NOMO-1 treated with DMSO at 0.1 percent for 48 hours (cell line): ENCODE measurements at regions not wholly inside any gene's neighbourhood (a gene's known extent, or its start where the extent isn't known, plus 50 kb on each side); places are given as distances from the start of the nearest gene placed in this dataset.
"Not testable (repeated sequence)": the region's sequence is repeated elsewhere in the genome, so short reads cannot be mapped to it uniquely, and the experiment has no call there.

Experiments used
- DNase-seq: peaks from one replicate; lab custom pipeline; 2025; ENCODE audit not compliant: unreplicated experiment; lab: John Stamatoyannopoulos, UW

DNA sequence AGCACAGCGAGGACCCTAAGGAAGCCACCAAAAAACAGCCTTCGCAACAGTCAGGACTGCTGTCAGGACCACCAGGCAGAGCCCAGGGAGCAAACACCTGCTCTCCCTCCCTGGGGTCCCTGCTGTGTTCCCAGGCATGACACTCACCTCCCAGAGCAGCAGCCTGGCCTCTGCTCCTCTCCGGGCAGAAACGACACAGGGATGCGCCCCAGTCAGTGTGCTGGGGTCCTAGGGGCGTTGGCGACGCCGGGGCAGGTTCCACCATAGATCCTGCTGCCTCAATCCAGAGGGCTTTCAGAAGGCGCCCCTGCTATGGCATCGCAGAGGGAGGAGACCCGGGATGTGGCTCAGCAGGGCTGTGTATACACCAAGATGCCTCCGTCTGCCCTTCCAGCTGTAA, 169.7 kb upstream of the FOXD4L5 start:
- not testable (repeated sequence) for DNase-seq

- not testable (repeated sequence) for DNase-seq
These were observed 169.0 kb upstream of the FOXD4L5 start for GRCh38 chr9:65454034-65454433.

GRCh38 chr9:65449886-65450610, 165.0 kb upstream of the FOXD4L5 start:
- DNase-seq: not testable (repeated sequence)

GRCh38 chr9:65449423-65449822, 164.4 kb upstream of the FOXD4L5 start:
- no peak for DNase-seq

- not testable (repeated sequence) for DNase-seq
These were observed 162.1 kb upstream of the FOXD4L5 start for GRCh38 chr9:65447146-65447545.

- DNase-seq: not testable (repeated sequence)
These were observed 161.0 kb upstream of the FOXD4L5 start for GRCh38 chr9:65445991-65446390.

- no peak for DNase-seq
These were observed 159.9 kb upstream of the FOXD4L5 start for GRCh38 chr9:65444943-65445342.

- DNase-seq: not testable (repeated sequence)
These were observed 157.1 kb upstream of the FOXD4L5 start for GRCh38 chr9:65442116-65442515.

DNA sequence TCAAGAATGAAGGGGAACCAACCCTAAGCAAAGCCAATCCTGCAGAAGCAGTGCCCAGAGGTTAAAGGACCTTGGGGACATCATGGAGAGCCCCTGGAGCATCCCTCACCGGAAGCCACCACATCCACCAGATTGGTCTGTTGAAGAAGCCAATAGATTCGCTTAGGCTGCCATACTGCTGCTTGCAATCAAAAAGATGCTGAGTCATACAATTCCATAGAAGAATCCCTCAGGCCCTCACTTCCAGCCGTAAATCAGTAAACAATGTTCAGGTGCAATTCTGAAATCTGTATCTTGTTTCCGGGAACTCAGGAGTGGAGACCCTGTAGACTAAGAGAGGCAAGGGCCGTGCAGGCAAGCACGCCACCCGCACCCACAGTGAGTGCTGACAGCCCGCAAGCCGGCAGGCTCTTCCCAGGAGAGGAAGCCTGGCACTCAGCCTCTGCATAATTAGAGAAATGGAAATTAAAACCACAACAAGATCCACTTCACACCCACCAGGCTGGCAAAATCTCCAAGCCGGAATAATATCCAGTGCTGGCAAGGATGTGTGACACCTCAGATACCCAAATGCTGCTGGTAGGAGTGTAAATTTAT, 156.4 kb upstream of the FOXD4L5 start:
- DNase-seq: not testable (repeated sequence)

GRCh38 chr9:65437724-65438123, 152.7 kb upstream of the FOXD4L5 start:
- no peak for DNase-seq

DNA sequence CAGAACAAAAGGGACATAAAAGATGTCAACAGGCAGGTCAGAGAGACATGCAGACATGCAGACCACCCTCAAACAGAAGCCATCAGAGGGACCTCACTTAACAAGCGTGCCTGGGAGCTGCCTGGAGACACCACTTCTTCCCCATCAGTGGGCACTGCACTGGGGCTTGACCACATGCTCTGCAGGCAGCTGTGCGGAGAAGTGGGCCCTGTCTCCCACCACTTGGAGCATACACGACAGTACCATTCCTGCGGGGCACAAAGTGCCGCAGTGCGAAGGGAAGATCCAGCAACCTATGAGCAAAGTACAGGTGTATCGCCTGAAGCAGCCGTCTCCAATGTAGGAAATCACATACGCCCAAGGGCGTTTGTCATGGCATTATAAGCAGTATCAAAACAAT, 150.5 kb upstream of the FOXD4L5 start:
- no peak for DNase-seq

DNA sequence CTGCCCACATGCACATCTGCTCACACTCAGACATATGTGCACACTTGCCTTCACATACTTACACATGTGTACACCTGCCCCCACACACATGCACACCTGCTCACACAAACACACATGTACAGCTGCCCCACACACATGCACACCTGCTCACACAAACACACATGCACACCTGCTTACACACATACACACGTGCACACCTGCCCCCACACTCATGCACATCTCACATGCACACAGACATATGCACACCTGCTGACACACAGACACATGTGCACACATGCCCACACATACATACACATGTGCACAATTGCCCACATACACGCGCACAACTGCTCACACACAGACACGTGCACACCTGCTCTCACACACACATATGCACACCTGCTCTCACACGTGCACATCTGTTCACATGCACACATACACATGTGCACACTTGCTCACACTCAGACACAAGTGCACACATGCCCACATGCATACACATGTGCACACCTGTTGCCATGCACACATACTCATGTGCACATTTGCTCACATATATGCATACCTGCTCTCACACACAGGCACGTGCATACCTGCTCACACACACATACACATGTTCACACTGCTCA, 147.8 kb upstream of the FOXD4L5 start:
- no peak for DNase-seq

- no peak for DNase-seq
These were observed 147.0 kb upstream of the FOXD4L5 start for GRCh38 chr9:65432051-65432450.

DNA sequence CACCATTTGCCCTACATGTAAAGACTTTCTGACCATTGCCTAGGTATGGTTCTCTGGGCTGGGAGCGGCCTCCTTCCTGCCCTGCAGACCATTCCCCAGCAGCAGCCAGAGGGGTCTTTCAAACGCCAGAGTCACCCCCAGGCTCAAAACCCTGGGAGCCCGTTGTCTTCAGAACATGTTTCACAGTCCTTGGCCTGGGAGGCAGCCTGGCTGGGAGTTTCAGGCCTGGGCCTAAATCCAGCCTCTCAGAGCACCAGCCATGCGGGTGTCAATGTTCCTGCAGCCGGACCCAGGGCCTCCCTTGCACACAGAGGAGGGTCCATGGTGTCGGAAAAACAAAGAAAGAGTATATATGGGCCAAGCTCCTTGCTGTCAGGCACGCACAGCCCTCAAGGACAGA, 145.2 kb upstream of the FOXD4L5 start:
- no peak for DNase-seq

DNA sequence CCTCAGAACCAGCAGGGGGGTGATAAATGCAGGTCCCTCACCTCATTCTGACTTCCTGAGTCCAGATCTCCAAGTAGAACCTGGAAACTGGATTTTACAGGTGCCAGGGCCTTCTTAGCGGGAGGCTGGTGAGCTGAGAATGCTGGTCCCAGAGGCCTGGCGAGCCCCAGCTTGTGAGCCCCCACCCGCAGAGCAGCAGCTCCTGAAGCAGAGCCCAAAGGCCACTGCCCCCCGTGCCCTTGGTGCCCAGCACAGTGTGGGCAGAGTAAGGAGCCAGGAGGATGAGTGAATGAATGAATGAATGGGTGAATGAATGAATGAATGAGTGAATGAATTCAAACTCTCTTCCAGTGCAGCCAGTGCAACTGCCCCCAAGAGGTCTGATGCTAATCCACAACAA, 142.4 kb upstream of the FOXD4L5 start:
- DNase-seq: not testable (repeated sequence)

DNA sequence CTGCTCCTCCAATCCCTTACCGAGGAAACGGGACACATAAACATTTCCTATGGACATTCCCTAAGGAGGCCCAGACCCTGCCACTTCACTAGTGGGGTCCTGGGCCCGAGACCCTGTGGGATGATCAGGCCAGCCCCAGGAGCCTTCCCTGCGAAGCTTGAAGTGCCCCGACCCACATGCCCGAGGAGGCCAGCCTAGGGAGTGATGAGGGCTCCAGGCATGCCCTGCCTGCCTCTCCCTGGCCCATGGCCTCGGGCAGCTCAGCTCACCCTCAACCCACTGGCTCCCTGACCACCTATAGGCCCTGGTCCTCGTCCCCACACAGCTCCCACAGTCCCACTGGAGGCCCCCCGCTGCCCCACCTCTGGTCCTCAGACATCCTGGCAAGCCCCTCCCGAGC, 141.8 kb upstream of the FOXD4L5 start:
- not testable (repeated sequence) for DNase-seq

DNA sequence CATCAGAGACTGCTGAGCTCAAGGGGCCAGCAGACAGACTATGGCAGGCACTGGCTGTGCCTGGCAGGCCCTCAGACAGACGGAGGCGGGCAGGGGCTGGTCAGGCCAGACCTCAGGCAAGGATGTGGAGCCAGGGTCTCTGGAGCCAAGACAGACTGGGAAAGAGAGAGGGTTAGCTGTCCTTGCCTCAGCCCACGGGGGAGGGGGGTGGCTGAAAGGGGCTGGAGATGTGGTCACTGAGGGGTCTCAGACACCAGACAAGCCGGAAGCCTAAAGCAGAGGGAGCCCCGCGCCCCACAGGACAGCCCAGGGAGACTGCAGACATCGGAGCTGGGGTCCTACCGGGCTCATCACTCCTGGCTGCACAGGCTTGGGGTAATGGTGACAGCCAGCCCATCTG, 141.2 kb upstream of the FOXD4L5 start:
- no peak for DNase-seq

GRCh38 chr9:65425183-65425582, 140.2 kb upstream of the FOXD4L5 start:
- DNase-seq: not testable (repeated sequence)

DNA sequence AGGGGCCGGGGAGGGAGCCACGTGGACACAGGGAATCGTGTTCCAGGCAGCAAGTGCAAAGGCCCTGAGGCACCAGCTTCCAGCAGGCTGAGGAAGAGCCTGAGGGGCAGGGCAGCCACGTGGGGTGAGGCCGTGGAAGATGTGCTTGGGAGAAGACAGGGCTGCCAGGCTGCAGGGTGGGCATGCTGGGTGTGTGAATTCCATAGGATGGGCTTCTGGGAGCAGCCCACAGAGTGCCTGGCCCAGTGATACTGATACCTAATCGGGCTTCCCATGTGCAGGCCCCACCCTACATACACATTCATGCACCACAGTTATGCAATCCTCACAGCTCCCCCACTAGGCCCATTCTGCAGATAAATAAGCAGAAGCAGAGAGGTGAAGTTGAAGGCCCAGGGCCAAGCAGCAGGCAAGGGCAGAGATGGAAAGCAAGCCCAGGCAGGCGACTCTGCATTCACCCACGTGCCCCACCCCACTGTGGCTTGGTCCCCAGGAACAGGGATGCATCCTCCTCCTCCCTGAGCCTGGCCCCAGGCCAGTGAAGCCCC, 139.5 kb upstream of the FOXD4L5 start:
- DNase-seq: not testable (repeated sequence)

GRCh38 chr9:65423691-65424436, 138.9 kb upstream of the FOXD4L5 start:
- not testable (repeated sequence) for DNase-seq

DNA sequence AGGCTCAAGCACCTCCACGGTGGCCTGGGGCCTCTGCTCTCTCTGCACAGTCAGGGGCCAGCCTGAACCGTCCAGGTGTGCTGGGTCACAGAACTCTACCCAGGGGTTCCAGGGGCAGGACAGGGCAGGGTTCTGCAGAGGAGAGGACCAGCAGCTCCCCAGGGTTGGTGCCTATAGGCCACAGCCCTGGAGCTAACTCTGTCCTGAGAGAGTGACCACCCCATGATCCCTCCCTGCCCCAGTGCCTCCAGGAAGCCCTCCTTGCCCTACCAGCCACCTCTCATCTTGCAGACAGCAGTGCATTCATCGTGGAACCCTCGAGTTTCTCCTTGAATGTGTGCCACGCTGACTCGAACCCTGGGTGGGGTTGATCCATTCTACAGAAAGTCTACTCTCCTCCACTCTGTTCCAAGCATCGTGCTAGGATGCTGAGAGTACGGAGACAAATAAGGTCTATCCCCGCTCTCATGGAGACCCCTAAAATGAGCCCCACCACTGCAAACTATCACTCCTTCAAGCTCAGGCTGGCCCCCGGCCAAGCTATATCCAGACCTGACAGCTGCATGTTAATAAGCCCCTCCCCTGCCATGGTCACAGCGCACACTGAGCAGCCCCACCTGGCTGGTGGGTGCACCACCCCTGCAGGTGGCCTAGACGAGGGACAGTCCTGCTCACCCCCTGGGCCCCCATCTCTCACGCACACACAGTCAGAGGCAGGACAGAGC, 138.1 kb upstream of the FOXD4L5 start:
- not testable (repeated sequence) for DNase-seq
